ENCODE measurements at regions not wholly inside any gene's neighbourhood (a gene's known extent, or its start where the extent isn't known, plus 50 kb on each side); places are given as distances from the start of the nearest gene placed in this dataset.

- H3K27me3 Mint-ChIP-seq (ENCODE audit: insufficient read depth), result peaks cover 6% of the 10 kb centered on the region
- TF ChIP-seq CTCF (conservative IDR thresholded peaks at IDR 0.05), result no peak
- Histone ChIP-seq H3K36me3 (ENCODE audit: control insufficient read depth, insufficient read depth, low read length) (no peaks in the 10 kb centered on the region), H3K9ac (ENCODE audit: extremely low read depth, low read length, poor library complexity, severe bottlenecking) (no peak overlapping the region), H3K9me3 (ENCODE audit: control insufficient read depth, low read length) (peaks cover 23% of the 10 kb centered on the region), H3K27me3 (ENCODE audit: control insufficient read depth, insufficient read depth, low read length, poor library complexity, severe bottlenecking) (no peaks in the 10 kb centered on the region), H3K4me3 (ENCODE audit: low read length) (peak overlapping the region; percentile 40), H3K27ac (ENCODE audit: low read depth, low read length) (no peak overlapping the region), H3K4me1 (ENCODE audit: control insufficient read depth, insufficient read depth, low read length) (no peaks in the 10 kb centered on the region)
- H3K27ac Mint-ChIP-seq, result no peak overlapping the region
- peaks cover 52% of the 10 kb centered on the region for H3K9me3 Mint-ChIP-seq
- H3K4me1 Mint-ChIP-seq, result peaks cover 1% of the 10 kb centered on the region
- no peak for DNase-seq
- no peak overlapping the region for H3K4me3 Mint-ChIP-seq
- H3K36me3 Mint-ChIP-seq (ENCODE audit: low read depth), result peaks cover 3% of the 10 kb centered on the region
Measured at GRCh38 chr3:141669434-141669833, 68.7 kb upstream of the RNF7 start.

DNA sequence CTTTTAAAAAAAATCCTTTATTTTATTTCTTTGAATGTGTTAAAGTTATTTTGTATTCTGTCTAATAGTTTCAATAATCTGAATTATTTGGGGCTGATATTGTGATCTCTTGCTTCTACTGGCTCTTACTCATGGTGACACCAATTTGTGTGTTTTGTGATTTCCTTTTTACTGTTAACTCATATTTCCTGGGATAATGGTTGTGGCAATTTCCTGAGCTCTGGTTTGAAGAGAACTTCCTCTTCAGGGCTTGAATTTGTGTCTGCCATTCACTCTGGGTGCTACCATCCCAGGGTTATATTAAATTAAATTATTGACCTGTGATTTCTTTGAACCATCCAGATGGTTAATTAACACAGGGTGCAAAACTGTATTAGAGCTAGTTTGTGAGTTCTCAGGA, 60.4 kb upstream of the RNF7 start:
- Mint-ChIP-seq H3K27ac (no peak overlapping the region), H3K36me3 (ENCODE audit: low read depth) (no peaks in the 10 kb centered on the region), H3K4me1 (peaks cover 7% of the 10 kb centered on the region), H3K27me3 (ENCODE audit: insufficient read depth) (peaks cover 5% of the 10 kb centered on the region), H3K9me3 (peaks cover 12% of the 10 kb centered on the region), H3K4me3 (no peak overlapping the region)
- no peak for DNase-seq
- no peak overlapping the region for H3K4me3 ChIP-seq (ENCODE audit: low read length)
- H3K9ac ChIP-seq (ENCODE audit: extremely low read depth, low read length, poor library complexity, severe bottlenecking), result no peak overlapping the region
- no peaks in the 10 kb centered on the region for H3K27me3 ChIP-seq (ENCODE audit: control insufficient read depth, insufficient read depth, low read length, poor library complexity, severe bottlenecking)
- no peak for TF ChIP-seq CTCF (conservative IDR thresholded peaks at IDR 0.05)
- no peaks in the 10 kb centered on the region for H3K36me3 ChIP-seq (ENCODE audit: control insufficient read depth, insufficient read depth, low read length)
- H3K9me3 ChIP-seq (ENCODE audit: control insufficient read depth, low read length), result no peaks in the 10 kb centered on the region
- H3K4me1 ChIP-seq (ENCODE audit: control insufficient read depth, insufficient read depth, low read length), result no peaks in the 10 kb centered on the region
- no peak overlapping the region for H3K27ac ChIP-seq (ENCODE audit: low read depth, low read length)

- H3K36me3 ChIP-seq (ENCODE audit: control insufficient read depth, insufficient read depth, low read length), result no peaks in the 10 kb centered on the region
- H3K27me3 ChIP-seq (ENCODE audit: control insufficient read depth, insufficient read depth, low read length, poor library complexity, severe bottlenecking), result no peaks in the 10 kb centered on the region
- peaks cover 2% of the 10 kb centered on the region for H3K9me3 Mint-ChIP-seq
- H3K4me3 Mint-ChIP-seq, result no peak overlapping the region
- peaks cover 7% of the 10 kb centered on the region for H3K4me1 Mint-ChIP-seq
- DNase-seq, result peak; percentile 60
- no peak overlapping the region for H3K9ac ChIP-seq (ENCODE audit: extremely low read depth, low read length, poor library complexity, severe bottlenecking)
- H3K4me3 ChIP-seq (ENCODE audit: low read length), result no peak overlapping the region
- no peaks in the 10 kb centered on the region for H3K36me3 Mint-ChIP-seq (ENCODE audit: low read depth)
- no peaks in the 10 kb centered on the region for H3K4me1 ChIP-seq (ENCODE audit: control insufficient read depth, insufficient read depth, low read length)
- no peak for TF ChIP-seq CTCF (conservative IDR thresholded peaks at IDR 0.05)
- WGBS, 2 experiments (ENCODE audit: insufficient coverage in 1 of 2, insufficient read length in 1 of 2), result 43 to 47% methylated on average over 2 of the region's 2 CpGs
- H3K27ac ChIP-seq (ENCODE audit: low read depth, low read length), result no peak overlapping the region
- H3K9me3 ChIP-seq (ENCODE audit: control insufficient read depth, low read length), result no peaks in the 10 kb centered on the region
- no peak overlapping the region for H3K27ac Mint-ChIP-seq
- H3K27me3 Mint-ChIP-seq (ENCODE audit: insufficient read depth), result no peaks in the 10 kb centered on the region
Measured at GRCh38 chr3:141680620-141681389, 57.3 kb upstream of the RNF7 start.

Data from endodermal cell (in vitro differentiated cells).